K562 (cell line): ENCODE measurements at regions not wholly inside any gene's neighbourhood (a gene's known extent, or its start where the extent isn't known, plus 50 kb on each side); places are given as distances from the start of the nearest gene placed in this dataset.

Source experiments
- ATAC-seq: fragments of 200-7000 bp; cut with Tn5 transposase; 3 replicates; pipeline ENCODE4 v1.9.1; 2020; ENCODE audit warnings: moderate library complexity
- BruUV-seq: library from RNA; stranded (reverse); fragments of 400-500 nt; replicated peaks from 2 replicates; lab custom pipeline; 2021; lab: Mats Ljungman, UMichigan
- CTCF ChIA-PET: fragments of 300-600 bp; formaldehyde crosslinking; extraction: SDS; loops from one replicate; lab custom pipeline; 2021; ENCODE audit warnings: low intra/inter-chr PET ratio; lab: Yijun Ruan, JAX
- POLR2A ChIA-PET: fragments of 300-600, 350-650 bp; sonication (Branson Sonifier 250); formaldehyde crosslinking; extraction: SDS; loops from one replicate; lab custom pipeline; 2021; ENCODE audit warnings: antibody characterized with exemption, inconsistent platforms; lab: Yijun Ruan, JAX
- DNase-seq, 4 experiments: peaks; one replicate each; pipeline versions ENCODE4 v3.0.0 to v3.0.0-alpha.2; 2011 to 2018; ENCODE audit warnings: low spot score in 3 of 4, mixed read lengths in 3 of 4; ENCODE audit errors: extremely low read depth in 1 of 4
- FAIRE-seq: peaks from 2 replicates; lab custom pipeline; 2011; peaks lifted over from hg19 to GRCh38; lab: Jason Lieb, UNC
- H2AFZ ChIP-seq: 2 replicates; pipeline ENCODE4 v1.6.0; 2011; ENCODE audit warnings: low read depth, low read length, control low read depth, inconsistent platforms
- H3K27ac ChIP-seq: fragments of 200-600 bp; 3 replicates; pipeline ENCODE4 v1.8.0; 2011; ENCODE audit warnings: low read depth, mild to moderate bottlenecking, control low read depth, inconsistent platforms, low read length, moderate library complexity, mixed read lengths; ENCODE audit errors: extremely low read depth
- H3K27me3 ChIP-seq, 2 experiments: fragments of 300-600 bp in 1 of 2; 2 replicates in 1 of 2; 3 replicates in 1 of 2; pipeline versions ENCODE4 v1.6.0 to v1.8.0; 2011; ENCODE audit warnings: inconsistent platforms in 2 of 2, low read length in 2 of 2, mild to moderate bottlenecking in 1 of 2, mixed read lengths in 1 of 2, moderate library complexity in 1 of 2; ENCODE audit not compliant: control insufficient read depth in 2 of 2, insufficient read depth in 2 of 2
- H3K36me3 ChIP-seq: fragments of 300-600 bp; 3 replicates; pipeline ENCODE4 v1.8.0; 2011; ENCODE audit warnings: mild to moderate bottlenecking, low read length, inconsistent platforms; ENCODE audit not compliant: control insufficient read depth, insufficient read depth
- H3K4me1 ChIP-seq, 2 experiments: fragments of 200-600 bp in 1 of 2; replicated peaks in 1 of 2; 2 replicates in 1 of 2; 3 replicates in 1 of 2; pipeline versions ENCODE4 v1.5.1 to v1.8.0; 2011; ENCODE audit warnings: inconsistent platforms in 2 of 2, low read length in 2 of 2, mild to moderate bottlenecking in 1 of 2, mixed read lengths in 1 of 2, moderate library complexity in 1 of 2; ENCODE audit not compliant: control insufficient read depth in 2 of 2, insufficient read depth in 2 of 2
- H3K4me2 ChIP-seq: 2 replicates; pipeline ENCODE4 v1.6.1; 2011; ENCODE audit warnings: low read length, control low read depth, inconsistent platforms, mixed read lengths; ENCODE audit not compliant: insufficient read depth
- H3K4me3 ChIP-seq: fragments of 200-600 bp; sonication (generic), shearing (Covaris generic); 2 replicates; pipeline ENCODE4 v1.5.1; 2016; ENCODE audit warnings: control low read depth, inconsistent platforms
- H3K79me2 ChIP-seq: fragments of 200-600 bp; 3 replicates; pipeline ENCODE4 v1.8.0; 2011; ENCODE audit warnings: low read length, inconsistent platforms; ENCODE audit not compliant: control insufficient read depth, insufficient read depth
- H3K9ac ChIP-seq, 2 experiments: 2 replicates each; pipeline versions ENCODE4 v1.6.0 to v1.6.1; 2011; ENCODE audit warnings: low read depth in 2 of 2, low read length in 2 of 2, control low read depth in 1 of 2, inconsistent platforms in 1 of 2, mild to moderate bottlenecking in 1 of 2, mixed read lengths in 1 of 2; ENCODE audit not compliant: insufficient read depth in 1 of 2
- H3K9me1 ChIP-seq: one replicate; pipeline ENCODE4 v1.6.0; 2011; ENCODE audit warnings: inconsistent platforms, mild to moderate bottlenecking, low read length, moderate library complexity; ENCODE audit not compliant: control insufficient read depth, insufficient read depth
- H3K9me3 ChIP-seq: replicated peaks from 2 replicates; pipeline ENCODE4 v1.5.1; 2011; ENCODE audit warnings: low read depth, low read length, inconsistent platforms; ENCODE audit not compliant: control insufficient read depth, insufficient read depth
- H4K20me1 ChIP-seq: replicated peaks from 2 replicates; pipeline ENCODE4 v1.6.1; 2011; ENCODE audit warnings: low read length, inconsistent platforms, mixed read lengths; ENCODE audit not compliant: control insufficient read depth, insufficient read depth
- EGR1 ChIP-seq: fragments of 450-650 bp; conservative IDR thresholded peaks from 2 replicates; pipeline ENCODE4 v1.6.1; 2017; ENCODE audit warnings: mild to moderate bottlenecking
- HNRNPUL1 ChIP-seq: fragments of 200-400 bp; formaldehyde crosslinking; IDR thresholded peaks from 2 replicates; pipeline ENCODE4 v1.6.1; 2017; ENCODE audit warnings: low read length
- ILK ChIP-seq: fragments of 450-650 bp; IDR thresholded peaks from 2 replicates; pipeline ENCODE4 v1.6.1; 2016; ENCODE audit warnings: missing genetic modification characterization, low read depth, mild to moderate bottlenecking, missing compliant biosample characterization, moderate library complexity, borderline replicate concordance
- MTA2 ChIP-seq: fragments of 450-650 bp; IDR thresholded peaks from 2 replicates; pipeline ENCODE4 v1.6.1; 2016; ENCODE audit warnings: low read depth
- POLR3G ChIP-seq: IDR thresholded peaks from 2 replicates; pipeline ENCODE4 v1.6.1; 2011; ENCODE audit not compliant: insufficient read length, insufficient replicate concordance; ENCODE audit errors: extremely low read depth
- XRCC5 ChIP-seq: fragments of 200-400 bp; formaldehyde crosslinking; IDR thresholded peaks from 2 replicates; pipeline ENCODE4 v1.6.1; 2017; ENCODE audit warnings: low read depth, mild to moderate bottlenecking, low read length
- ZNF589 ChIP-seq: fragments of 200-800 bp; sonication (Bioruptor generic); IDR thresholded peaks from 2 replicates; pipeline ENCODE4 v1.6.1; 2016; ENCODE audit warnings: low read depth, missing genetic modification characterization, missing compliant biosample characterization
- WGBS: fragments of 100-300 bp; shearing (Covaris generic); methylation state at CpG from one replicate; pipeline ENCODE4 v1.1.6; 2016; ENCODE audit warnings: low coverage, mixed read lengths; ENCODE audit not compliant: insufficient coverage; ENCODE audit errors: missing lambda C conversion rate; 5-methylcytosine and 5-hydroxymethylcytosine counted together
- in situ Hi-C: fragments of 300-500 bp; cut with MboI; formaldehyde crosslinking; loops from 4 replicates; pipeline ENCODE4 v1.15.0; 2018; ENCODE audit warnings: inconsistent platforms, mixed read lengths
- intact Hi-C: fragments of 100-400 bp; cut with micrococcal nuclease; formaldehyde crosslinking; loops from 2 replicates; pipeline ENCODE4 v1.14.2; 2022
- TF ChIP-seq, protein P1 (sequence below): fragments of 200-400 bp; formaldehyde crosslinking; IDR thresholded peaks from 2 replicates; pipeline ENCODE4 v1.6.1; 2017; ENCODE audit warnings: mild to moderate bottlenecking, low read depth, low read length, moderate library complexity
- TF ChIP-seq, protein P2 (sequence below), 2 experiments: IDR thresholded peaks; 2 replicates each; pipeline ENCODE4 v1.6.1; 2011; ENCODE audit warnings: borderline replicate concordance in 1 of 2, control low read depth in 1 of 2, low read depth in 1 of 2, low read length in 1 of 2, mild to moderate bottlenecking in 1 of 2, mixed read lengths in 1 of 2, moderate library complexity in 1 of 2; ENCODE audit not compliant: insufficient read depth in 1 of 2, insufficient read length in 1 of 2, poor library complexity in 1 of 2, severe bottlenecking in 1 of 2; ENCODE audit errors: extremely low read depth in 1 of 2

DNA sequence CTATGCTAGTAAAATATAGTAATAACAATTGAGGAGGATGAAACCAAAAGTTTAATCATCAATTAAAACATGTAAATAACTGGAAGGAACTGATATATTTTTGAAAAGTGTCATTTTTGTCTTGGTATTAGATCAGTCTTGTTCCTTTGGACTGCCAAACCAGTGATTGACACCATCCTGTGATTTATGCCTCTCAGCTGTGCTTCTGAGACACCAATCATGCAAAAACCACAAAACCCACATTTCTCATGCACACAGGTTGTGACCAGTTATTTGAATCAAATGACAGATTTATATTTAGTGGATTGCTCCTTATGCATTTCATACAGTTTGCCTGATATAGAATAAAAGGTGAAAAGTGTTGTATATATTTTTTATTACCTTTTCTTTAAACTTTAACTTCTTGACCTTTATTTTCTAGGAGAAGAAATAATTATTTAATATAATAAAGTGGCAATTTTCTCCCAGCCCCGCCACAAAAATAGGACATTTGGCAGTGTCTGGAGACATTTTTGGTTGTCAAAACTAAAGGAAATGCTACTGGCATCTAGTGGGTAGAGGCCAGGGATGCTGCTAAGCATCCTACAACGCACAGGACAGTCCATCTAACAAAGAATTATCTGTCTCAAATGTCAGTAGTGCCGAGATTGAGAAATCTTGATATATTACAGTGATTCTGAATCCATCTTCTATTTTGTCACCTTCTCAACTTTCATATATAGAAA is 383.6 kb downstream of the BCKDHB start:
- no peak for FAIRE-seq
- no peaks in the 10 kb centered on the region for H4K20me1 ChIP-seq
- no peak overlapping the region for H3K4me3 ChIP-seq
- no TSS peak for BruUV-seq
- WGBS: 3% methylated on average over 3 of the region's 3 CpGs
- H3K36me3 ChIP-seq: no peaks in the 10 kb centered on the region
- no peaks in the 10 kb centered on the region for H3K27me3 ChIP-seq
- H3K27ac ChIP-seq: no peak overlapping the region
- no peak overlapping the region for H3K4me2 ChIP-seq
- in situ Hi-C loops: no loop called here
- no peak for ATAC-seq
- H3K9me3 ChIP-seq: no peaks in the 10 kb centered on the region
- CTCF ChIA-PET: no interaction called here
- no peaks in the 10 kb centered on the region for H3K4me1 ChIP-seq
- no peak for DNase-seq
- intact Hi-C loops: no loop called here
- no peaks in the 10 kb centered on the region for H3K79me2 ChIP-seq
- no peaks in the 10 kb centered on the region for H3K9me1 ChIP-seq
- POLR2A ChIA-PET: no interaction called here
- no peak overlapping the region for H2AFZ ChIP-seq
- no peak overlapping the region for H3K9ac ChIP-seq
- TF ChIP-seq MTA2 (no peak), ILK (tag) (no peak), HNRNPUL1 (no peak)

DNA sequence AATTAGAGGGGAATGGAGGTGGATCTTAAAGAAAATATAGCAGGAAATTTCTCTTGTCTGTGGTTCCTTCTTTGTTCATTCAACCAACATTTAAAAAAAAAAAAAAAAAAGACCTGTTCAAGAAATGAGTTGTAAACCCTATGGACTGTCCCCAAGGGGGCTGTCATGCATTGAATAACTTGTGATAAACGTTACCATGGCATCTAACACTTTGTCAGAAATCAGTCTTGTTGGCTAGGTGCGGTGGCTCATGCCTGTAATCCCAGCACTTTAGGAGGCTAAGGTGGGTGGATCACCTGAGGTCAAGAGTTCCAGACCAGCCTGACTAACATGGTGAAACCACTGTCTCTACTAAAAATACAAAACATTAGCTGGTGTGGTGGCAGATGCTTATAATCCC is 381.7 kb downstream of the BCKDHB start:
- H3K27ac ChIP-seq: no peak overlapping the region
- no peak overlapping the region for H3K9ac ChIP-seq
- no peak overlapping the region for H2AFZ ChIP-seq
- H3K9me1 ChIP-seq: no peaks in the 10 kb centered on the region
- no peak for FAIRE-seq
- in situ Hi-C loops (no loop called here), intact Hi-C loops (no loop called here)
- ChIA-PET POLR2A (no interaction called here), CTCF (no interaction called here)
- no peaks in the 10 kb centered on the region for H3K9me3 ChIP-seq
- no peaks in the 10 kb centered on the region for H3K79me2 ChIP-seq
- BruUV-seq: no TSS peak
- no peak overlapping the region for H3K4me3 ChIP-seq
- H3K27me3 ChIP-seq: no peaks in the 10 kb centered on the region
- H3K36me3 ChIP-seq: no peaks in the 10 kb centered on the region
- no peaks in the 10 kb centered on the region for H3K4me1 ChIP-seq
- H3K4me2 ChIP-seq: no peak overlapping the region
- DNase-seq: no peak
- no peak for ATAC-seq
- WGBS: 0% methylated on average over 2 of the region's 2 CpGs
- no peaks in the 10 kb centered on the region for H4K20me1 ChIP-seq
- no peak for TF ChIP-seq XRCC5
- TF ChIP-seq, protein P1, sequence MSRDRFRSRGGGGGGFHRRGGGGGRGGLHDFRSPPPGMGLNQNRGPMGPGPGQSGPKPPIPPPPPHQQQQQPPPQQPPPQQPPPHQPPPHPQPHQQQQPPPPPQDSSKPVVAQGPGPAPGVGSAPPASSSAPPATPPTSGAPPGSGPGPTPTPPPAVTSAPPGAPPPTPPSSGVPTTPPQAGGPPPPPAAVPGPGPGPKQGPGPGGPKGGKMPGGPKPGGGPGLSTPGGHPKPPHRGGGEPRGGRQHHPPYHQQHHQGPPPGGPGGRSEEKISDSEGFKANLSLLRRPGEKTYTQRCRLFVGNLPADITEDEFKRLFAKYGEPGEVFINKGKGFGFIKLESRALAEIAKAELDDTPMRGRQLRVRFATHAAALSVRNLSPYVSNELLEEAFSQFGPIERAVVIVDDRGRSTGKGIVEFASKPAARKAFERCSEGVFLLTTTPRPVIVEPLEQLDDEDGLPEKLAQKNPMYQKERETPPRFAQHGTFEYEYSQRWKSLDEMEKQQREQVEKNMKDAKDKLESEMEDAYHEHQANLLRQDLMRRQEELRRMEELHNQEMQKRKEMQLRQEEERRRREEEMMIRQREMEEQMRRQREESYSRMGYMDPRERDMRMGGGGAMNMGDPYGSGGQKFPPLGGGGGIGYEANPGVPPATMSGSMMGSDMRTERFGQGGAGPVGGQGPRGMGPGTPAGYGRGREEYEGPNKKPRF: no peak
- TF ChIP-seq, protein P2, sequence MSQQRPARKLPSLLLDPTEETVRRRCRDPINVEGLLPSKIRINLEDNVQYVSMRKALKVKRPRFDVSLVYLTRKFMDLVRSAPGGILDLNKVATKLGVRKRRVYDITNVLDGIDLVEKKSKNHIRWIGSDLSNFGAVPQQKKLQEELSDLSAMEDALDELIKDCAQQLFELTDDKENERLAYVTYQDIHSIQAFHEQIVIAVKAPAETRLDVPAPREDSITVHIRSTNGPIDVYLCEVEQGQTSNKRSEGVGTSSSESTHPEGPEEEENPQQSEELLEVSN (IDR thresholded peaks at IDR 0.05; ENCODE audit: borderline replicate concordance in 1 of 2, extremely low read depth in 1 of 2, insufficient read depth in 1 of 2, insufficient read length in 1 of 2, low read depth in 1 of 2, low read length in 1 of 2, poor library complexity in 1 of 2, severe bottlenecking in 1 of 2): no peak
- TF ChIP-seq EGR1: no peak
- TF ChIP-seq POLR3G: no peak
- TF ChIP-seq ZNF589 (CRISPR knock-in tag): no peak
